ENCODE measurements at regions not wholly inside any gene's neighbourhood (a gene's known extent, or its start where the extent isn't known, plus 50 kb on each side); places are given as distances from the start of the nearest gene placed in this dataset.

- H3K27ac ChIP-seq = no peak overlapping the region
- no peak for TF ChIP-seq ZFX (IDR thresholded peaks at IDR 0.05)
- TF ChIP-seq, protein P1, sequence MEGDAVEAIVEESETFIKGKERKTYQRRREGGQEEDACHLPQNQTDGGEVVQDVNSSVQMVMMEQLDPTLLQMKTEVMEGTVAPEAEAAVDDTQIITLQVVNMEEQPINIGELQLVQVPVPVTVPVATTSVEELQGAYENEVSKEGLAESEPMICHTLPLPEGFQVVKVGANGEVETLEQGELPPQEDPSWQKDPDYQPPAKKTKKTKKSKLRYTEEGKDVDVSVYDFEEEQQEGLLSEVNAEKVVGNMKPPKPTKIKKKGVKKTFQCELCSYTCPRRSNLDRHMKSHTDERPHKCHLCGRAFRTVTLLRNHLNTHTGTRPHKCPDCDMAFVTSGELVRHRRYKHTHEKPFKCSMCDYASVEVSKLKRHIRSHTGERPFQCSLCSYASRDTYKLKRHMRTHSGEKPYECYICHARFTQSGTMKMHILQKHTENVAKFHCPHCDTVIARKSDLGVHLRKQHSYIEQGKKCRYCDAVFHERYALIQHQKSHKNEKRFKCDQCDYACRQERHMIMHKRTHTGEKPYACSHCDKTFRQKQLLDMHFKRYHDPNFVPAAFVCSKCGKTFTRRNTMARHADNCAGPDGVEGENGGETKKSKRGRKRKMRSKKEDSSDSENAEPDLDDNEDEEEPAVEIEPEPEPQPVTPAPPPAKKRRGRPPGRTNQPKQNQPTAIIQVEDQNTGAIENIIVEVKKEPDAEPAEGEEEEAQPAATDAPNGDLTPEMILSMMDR (conservative IDR thresholded peaks at IDR 0.05) = no peak
Measured at GRCh38 chr1:115492880-115493279, 148.9 kb upstream of the VANGL1 start.

- no peak overlapping the region for H3K27ac ChIP-seq
- TF ChIP-seq ZFX (IDR thresholded peaks at IDR 0.05) = no peak
- TF ChIP-seq, protein P1 (conservative IDR thresholded peaks at IDR 0.05) = no peak
Measured at GRCh38 chr1:115492019-115492595, 149.7 kb upstream of the VANGL1 start.

DNA sequence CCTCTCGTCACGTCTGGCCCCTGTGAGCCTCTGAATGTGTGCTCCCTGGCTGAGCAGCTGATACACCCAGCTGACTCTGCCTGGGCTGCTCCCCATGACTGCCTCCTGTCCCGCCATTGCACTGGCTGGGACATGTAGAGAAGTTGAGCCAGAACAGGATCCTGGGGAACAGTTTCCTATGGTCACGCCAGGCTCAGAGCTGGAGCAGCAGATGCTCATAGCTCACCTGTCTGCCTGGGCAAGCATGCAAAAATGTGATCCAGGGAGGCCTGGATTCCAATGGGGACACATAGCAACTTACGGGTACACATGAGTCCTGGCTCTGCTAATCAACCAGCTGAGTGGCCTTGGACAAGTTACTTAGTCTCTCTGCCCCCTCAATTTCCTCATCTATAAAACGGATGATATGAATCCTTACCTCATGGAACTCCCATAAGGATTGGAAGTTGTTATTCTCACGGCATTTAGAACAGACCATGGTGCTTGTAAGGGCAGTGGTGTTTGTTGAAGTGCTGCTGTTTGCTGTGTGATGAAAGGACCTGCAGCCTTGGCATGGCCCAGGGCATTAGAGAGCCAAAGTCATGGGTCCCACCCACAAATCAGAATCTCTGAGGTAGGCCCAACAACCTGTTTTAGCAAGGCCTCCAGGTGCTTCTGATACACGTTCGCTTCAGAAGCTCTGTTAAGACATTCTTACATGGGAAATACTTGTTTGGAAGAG lies 150.3 kb upstream of the VANGL1 start:
- H3K27ac ChIP-seq = no peak overlapping the region
- TF ChIP-seq ZFX (IDR thresholded peaks at IDR 0.05) = no peak
- TF ChIP-seq, protein P1 (conservative IDR thresholded peaks at IDR 0.05) = no peak

- TF ChIP-seq, protein P1 (conservative IDR thresholded peaks at IDR 0.05) = no peak
- no peak for TF ChIP-seq ZFX (IDR thresholded peaks at IDR 0.05)
- no peak overlapping the region for H3K27ac ChIP-seq
Measured at GRCh38 chr1:115479055-115479482, 141.0 kb upstream of the NGF start.

DNA sequence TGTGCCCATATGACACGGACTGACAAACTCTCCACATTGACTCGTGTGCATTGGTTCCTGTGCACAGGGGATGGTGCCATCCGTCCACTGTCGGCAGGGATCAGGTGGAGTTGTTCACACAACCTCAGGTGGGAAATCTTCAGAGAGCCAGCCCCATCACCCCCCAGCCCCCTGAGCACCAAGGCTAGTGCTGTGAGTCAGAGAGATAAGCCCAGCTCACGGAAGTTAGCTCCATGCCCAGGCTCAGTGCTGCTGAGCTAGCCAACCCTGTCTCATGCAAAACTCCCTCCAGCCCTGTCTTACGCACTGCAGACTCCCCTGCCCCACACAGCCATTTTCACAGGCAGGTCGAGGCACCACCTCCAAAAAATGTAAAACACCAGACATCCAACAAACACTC lies 139.0 kb upstream of the NGF start:
- TF ChIP-seq, protein P1 (conservative IDR thresholded peaks at IDR 0.05) = no peak
- no peak for TF ChIP-seq ZFX (IDR thresholded peaks at IDR 0.05)
- H3K27ac ChIP-seq = no peak overlapping the region

GRCh38 chr1:115476616-115477015 lies 138.6 kb upstream of the NGF start:
- H3K27ac ChIP-seq = no peak overlapping the region
- TF ChIP-seq ZFX (IDR thresholded peaks at IDR 0.05) = no peak
- TF ChIP-seq, protein P1 (conservative IDR thresholded peaks at IDR 0.05) = peak; percentile 32

DNA sequence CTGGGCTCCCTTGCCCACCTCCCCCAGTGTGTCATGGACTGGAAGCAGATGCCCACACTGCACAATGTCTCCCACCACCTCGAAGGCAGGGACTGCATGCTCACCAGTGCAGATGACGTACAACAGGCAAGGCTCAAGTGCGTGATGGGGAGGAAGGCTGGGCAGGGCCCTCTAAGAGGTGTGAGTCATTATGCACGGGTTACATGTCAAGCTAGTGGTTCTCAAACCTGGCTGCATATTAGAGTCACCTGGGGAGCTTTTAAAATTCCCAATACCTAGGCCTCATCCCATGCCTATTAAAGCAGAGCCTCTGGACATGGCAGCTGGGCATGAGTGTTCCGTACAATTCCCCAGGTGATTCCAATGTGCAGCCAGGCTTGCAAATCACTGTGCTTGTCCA lies 137.9 kb upstream of the NGF start:
- TF ChIP-seq, protein P1 (conservative IDR thresholded peaks at IDR 0.05) = no peak
- TF ChIP-seq ZFX (IDR thresholded peaks at IDR 0.05) = no peak
- H3K27ac ChIP-seq = no peak overlapping the region

Measured in C4-2B (cell line).